ENCODE measurements at regions not wholly inside any gene's neighbourhood (a gene's known extent, or its start where the extent isn't known, plus 50 kb on each side); places are given as distances from the start of the nearest gene placed in this dataset.

DNA sequence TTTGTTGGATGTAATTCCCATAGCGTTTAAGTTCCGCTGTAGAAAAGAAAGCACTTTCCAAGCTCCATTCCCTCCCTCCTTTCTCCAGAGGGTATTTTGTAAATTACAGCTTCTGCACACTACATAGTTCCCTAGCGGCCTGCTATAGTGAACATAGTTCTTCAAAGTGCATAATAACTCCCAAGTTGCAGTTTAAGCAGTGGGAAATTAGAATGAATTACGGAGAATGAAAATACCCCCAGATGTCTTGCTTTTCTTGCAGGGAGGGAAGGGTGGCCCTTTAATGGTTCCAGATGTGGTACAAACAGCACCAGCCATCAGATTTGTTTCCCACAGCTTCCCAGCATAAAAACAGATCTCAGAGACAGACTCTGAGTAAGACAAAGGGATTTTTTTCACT, 893.9 kb downstream of the SUCLG1 start:
- TF ChIP-seq CTCF (IDR thresholded peaks at IDR 0.05) = no peak
- TF ChIP-seq POLR2A (IDR thresholded peaks at IDR 0.05) = no peak

Measured in heart left ventricle (tissue), 13 donors.